ENCODE measurements at regions not wholly inside any gene's neighbourhood (a gene's known extent, or its start where the extent isn't known, plus 50 kb on each side); places are given as distances from the start of the nearest gene placed in this dataset.

- DNase-seq = no peak
These were observed 463.2 kb downstream of the METTL15 start for GRCh38 chr11:28571371-28571770.

- DNase-seq = no peak
These were observed 460.9 kb downstream of the METTL15 start for GRCh38 chr11:28569106-28569505.

DNA sequence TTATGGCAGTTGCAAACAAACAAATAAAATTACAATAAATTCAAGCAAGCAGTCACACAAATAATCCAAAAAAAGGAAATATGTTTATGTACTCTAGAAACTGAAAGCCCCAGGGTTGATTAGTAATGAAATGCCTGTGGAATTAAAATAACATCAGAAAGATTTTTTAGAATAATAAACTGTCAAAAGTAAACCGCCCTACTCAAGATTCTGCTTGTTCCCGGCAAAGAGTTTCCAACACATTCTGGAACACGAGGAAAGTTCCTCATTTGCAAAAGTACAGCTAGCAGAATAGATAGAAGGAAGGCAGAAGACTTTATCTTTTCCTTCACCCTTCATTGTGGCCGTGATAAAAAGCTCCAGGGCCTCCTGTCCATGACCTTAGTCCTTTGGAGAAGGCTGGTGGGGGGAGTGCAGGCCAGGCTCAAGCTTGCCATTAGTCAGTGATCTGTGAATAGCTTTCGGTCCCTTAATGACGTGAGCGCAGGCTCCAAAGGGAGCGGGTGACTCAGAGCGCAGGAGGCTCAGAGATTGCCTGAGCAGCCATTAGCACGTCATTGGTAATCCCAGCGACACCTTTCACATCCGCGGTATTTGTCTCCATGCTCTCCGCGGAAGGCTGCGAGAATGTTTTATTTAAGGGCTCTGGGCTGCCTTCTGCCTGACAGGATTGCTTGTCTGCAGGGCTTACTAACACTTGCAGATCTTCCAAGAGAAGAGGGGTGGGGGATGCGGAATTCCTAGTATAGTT, 458.3 kb downstream of the METTL15 start:
- no peak for DNase-seq

GRCh38 chr11:28559492-28559891, 451.3 kb downstream of the METTL15 start:
- DNase-seq = no peak

DNA sequence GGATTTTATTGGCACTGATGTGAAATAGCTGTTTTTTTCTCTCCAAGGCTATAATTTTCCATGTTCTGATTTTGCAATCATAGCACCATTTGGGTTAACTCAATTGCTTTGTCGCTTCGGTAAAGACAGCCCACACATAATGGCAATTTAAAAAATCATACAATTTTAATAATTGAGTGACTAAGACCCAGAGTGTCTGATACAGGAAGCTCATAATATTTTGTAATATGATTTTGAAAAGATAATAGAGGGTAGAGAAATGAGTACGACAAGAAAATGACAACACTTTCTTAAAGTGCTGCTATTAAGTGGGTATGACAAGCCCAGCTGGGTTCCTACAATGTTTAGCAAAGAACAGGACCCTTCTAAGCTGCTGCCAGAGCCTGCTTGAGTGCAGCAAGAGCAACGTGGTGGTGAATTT, 439.1 kb downstream of the METTL15 start:
- no peak for DNase-seq

- no peak for DNase-seq
These were observed 437.3 kb downstream of the METTL15 start for GRCh38 chr11:28545536-28545935.

DNA sequence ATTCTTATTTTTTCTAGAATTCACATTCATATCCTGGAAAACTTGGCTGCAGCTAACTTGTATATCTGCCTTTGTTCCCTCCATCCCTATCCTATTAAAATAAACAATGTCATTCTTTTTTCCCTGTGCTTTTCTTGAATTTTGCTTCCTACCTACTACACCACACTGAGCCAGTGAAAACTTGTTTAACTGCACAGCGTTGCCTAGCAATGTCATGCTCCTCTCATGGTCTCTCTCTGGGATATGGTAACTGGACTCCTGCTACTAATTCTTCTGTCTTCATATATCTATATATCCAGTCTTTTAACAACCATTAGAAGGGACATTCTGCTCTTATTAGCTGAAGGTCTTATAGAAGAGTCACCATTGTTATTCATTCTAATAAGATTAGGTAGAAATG, 434.4 kb downstream of the METTL15 start:
- no peak for DNase-seq

- DNase-seq = no peak
These were observed 431.2 kb downstream of the METTL15 start for GRCh38 chr11:28539239-28540030.

- no peak for DNase-seq
These were observed 429.6 kb downstream of the METTL15 start for GRCh38 chr11:28537822-28538221.

DNA sequence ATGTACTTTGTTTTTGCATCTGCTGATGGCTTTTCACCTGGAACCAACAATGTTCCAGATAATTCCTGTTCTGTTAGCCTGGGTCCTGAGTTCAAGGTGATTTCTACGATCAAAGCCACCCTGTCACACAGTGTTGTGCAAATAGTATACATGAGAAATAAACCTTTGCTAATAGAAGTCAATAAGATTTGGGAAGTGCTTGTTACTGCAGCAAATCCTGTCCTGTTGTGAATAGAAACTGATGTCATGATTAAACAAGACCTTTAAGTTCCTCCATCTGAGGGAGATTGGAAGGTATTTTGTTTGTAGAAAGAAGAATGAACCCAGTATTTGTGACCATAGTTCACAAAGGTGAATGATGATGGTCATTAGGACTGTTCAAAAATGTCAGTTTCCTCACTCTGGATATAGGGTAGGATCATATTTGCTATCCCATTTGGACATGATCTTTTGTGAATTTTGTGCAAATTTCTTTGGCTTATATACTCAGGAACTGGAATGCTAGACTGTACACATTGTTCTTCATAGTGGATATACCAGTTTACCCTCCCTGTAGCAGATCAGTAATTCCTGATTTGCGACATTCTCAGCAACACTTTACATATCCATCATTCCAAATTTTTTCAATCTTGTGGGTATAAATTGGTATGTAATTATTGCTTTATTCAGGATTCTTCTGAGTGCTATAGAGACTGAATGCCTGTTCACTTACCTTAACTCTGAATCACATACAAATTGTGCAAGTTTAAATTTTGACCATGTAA, 428.5 kb downstream of the METTL15 start:
- no peak for DNase-seq

- no peak for DNase-seq
These were observed 427.5 kb downstream of the METTL15 start for GRCh38 chr11:28535677-28536076.

DNA sequence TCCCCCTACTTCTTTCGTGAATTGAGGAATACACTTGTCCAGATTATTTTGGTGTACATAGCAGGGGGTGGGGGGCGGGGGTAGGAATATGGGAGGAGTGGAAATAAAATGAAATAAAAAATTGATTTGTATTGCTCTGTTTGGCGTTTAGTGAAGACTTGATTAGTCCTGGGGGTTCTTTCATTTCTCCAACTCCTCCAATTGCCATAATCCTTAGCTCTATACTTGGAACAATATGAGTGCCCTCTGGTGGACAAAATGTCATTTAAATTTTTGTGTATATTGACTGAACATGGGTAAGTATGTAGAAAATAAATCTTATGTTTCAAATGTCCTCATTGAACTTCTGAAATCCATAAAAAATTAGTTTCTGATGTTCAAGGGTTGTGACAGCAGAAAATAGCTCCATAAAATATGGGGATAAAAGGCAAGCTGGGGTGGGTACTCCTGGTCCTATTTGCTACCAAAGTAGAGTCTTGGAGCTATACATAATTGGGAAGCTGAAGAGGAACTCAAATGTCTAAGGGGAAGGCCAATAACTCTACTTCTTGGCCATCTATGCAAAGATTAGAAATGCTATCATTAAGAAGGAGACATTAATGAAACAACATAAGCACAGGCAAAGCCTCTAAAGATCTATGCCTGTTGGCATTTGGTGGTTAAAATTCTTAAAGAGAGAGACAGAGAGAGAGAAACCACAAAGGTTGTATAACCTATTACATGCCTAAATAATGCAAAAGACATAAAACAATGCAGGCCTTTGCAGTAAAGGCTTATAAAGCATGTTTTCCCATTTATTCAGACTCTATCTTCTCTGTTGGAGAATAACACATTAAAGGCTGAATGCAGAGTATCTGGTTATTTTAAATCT, 421.6 kb downstream of the METTL15 start:
- DNase-seq = peak; percentile 3

- no peak for DNase-seq
These were observed 420.9 kb downstream of the METTL15 start for GRCh38 chr11:28529046-28529445.

GRCh38 chr11:28528217-28528616, 420.0 kb downstream of the METTL15 start:
- no peak for DNase-seq

GRCh38 chr11:28526406-28526751, 418.2 kb downstream of the METTL15 start:
- DNase-seq = no peak

GRCh38 chr11:28525636-28526405, 417.6 kb downstream of the METTL15 start:
- no peak for DNase-seq

GRCh38 chr11:28524098-28524497, 415.9 kb downstream of the METTL15 start:
- no peak for DNase-seq

GRCh38 chr11:28521075-28521474, 412.9 kb downstream of the METTL15 start:
- DNase-seq = no peak

DNA sequence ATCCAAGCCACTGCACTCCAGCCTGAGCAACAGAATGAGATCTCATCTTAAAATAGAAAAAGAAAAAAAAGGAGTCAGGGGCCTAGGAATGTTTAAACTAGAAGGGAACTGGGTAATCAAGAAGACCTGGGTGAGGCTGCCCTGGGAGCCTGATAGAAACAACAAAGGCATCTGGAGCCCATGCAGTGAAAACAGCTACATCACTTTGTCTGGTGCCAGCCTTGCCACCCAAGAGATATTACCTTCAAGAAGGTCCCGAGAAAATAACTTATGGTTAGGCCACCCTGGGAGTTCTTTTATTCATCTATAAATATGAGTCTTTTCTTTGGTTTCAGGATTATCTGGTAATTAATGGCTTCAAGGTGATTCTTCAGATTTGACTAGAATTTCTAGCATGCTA, 412.1 kb downstream of the METTL15 start:
- no peak for DNase-seq

GRCh38 chr11:28518825-28519224, 410.6 kb downstream of the METTL15 start:
- no peak for DNase-seq

DNA sequence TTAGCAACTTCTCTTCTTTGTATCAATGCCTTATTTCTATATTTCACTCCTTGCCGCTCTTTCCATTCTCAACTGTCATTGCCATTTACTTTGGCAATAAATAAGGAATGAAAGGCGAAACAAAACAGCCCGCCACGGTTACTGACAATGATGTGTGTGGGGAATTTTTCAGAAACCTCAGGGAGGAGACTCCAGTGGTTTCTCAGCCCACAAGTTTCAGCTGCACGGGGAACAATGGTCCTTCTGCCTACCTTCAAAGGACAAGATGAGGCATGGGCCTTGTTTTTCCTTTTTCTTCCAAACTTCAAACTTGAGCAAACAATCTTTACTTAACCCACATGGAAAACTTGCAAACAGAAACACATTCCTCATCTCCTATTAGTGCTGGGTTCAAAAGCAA, 409.4 kb downstream of the METTL15 start:
- no peak for DNase-seq

DNA sequence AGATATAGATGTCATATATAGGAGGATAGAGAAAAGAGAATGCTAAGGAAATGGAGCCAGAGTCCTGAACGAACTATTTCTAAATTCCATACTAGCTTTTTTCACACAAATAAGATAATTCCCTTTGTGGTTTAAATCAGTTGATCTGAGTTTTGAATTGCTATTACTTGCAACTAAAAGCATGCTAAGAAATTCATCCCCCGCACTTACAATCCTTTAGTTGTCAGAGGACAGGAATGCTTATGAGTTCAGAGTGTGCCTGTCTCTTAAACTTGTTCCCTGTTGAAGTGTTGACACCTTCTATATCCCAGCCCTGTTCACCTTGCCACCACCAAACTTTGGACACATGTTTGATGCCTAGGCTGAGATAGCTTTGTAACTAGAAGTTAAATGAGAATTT, 406.2 kb downstream of the METTL15 start:
- no peak for DNase-seq

All from NCI-H524 treated with DMSO at 0.1 percent for 48 hours (cell line).